Activated CD8-positive, alpha-beta T cell treated with anti-CD3 and anti-CD28 coated beads, Interleukin-2, amount 10 ng/mL, durations not matched to agents 7 days and 5 days (primary cell): ENCODE measurements at regions not wholly inside any gene's neighbourhood (a gene's known extent, or its start where the extent isn't known, plus 50 kb on each side); places are given as distances from the start of the nearest gene placed in this dataset.
"Not testable (repeated sequence)": the region's sequence is repeated elsewhere in the genome, so short reads cannot be mapped to it uniquely, and the experiment has no call there.

Source experiments
- ATAC-seq: fragments of 150-1000 bp; cut with Tn5 transposase; one replicate; pipeline ENCODE4 v1.10.0; 2021; ENCODE audit warnings: moderate library complexity
- CTCF ChIA-PET: fragments of 350-600 bp; sonication (Branson Sonifier 250); formaldehyde crosslinking; loops from one replicate; lab custom pipeline; 2021; ENCODE audit warnings: antibody characterized with exemption; lab: Charles Lee
- POLR2A ChIA-PET: fragments of 350-600 bp; sonication (Branson Sonifier 250); formaldehyde crosslinking; loops from one replicate; lab custom pipeline; 2021; ENCODE audit warnings: antibody characterized with exemption; lab: Charles Lee
- DNase-seq: peaks from one replicate; pipeline ENCODE4 v3.0.0-alpha.2; 2020
- H3K27ac Mint-ChIP-seq: one replicate; pipeline ENCODE4 v1.8.0; 2021; ENCODE audit warnings: mild to moderate bottlenecking, mixed read lengths
- H3K27me3 Mint-ChIP-seq: one replicate; pipeline ENCODE4 v1.8.0; 2021; ENCODE audit warnings: low read depth, mixed read lengths
- H3K36me3 Mint-ChIP-seq: one replicate; pipeline ENCODE4 v1.8.0; 2021; ENCODE audit warnings: low read depth, mixed read lengths
- H3K4me1 Mint-ChIP-seq: one replicate; pipeline ENCODE4 v1.8.0; 2021; ENCODE audit warnings: low read depth, mixed read lengths
- H3K4me3 Mint-ChIP-seq: one replicate; pipeline ENCODE4 v1.8.0; 2021; ENCODE audit warnings: mild to moderate bottlenecking, mixed read lengths
- H3K9me3 Mint-ChIP-seq: one replicate; pipeline ENCODE4 v1.8.0; 2022; ENCODE audit warnings: mixed read lengths; ENCODE audit not compliant: insufficient read depth

GRCh38 chr18:73118121-73118816, 250.5 kb upstream of the NETO1 start:
- H3K4me1 Mint-ChIP-seq = no peaks in the 10 kb centered on the region
- peaks cover 4% of the 10 kb centered on the region for H3K9me3 Mint-ChIP-seq
- no peak overlapping the region for H3K27ac Mint-ChIP-seq
- no peaks in the 10 kb centered on the region for H3K36me3 Mint-ChIP-seq
- no peak overlapping the region for H3K4me3 Mint-ChIP-seq
- CTCF ChIA-PET = no interaction called here
- DNase-seq (no peak), ATAC-seq (no peak)
- POLR2A ChIA-PET = no interaction called here
- H3K27me3 Mint-ChIP-seq = no peaks in the 10 kb centered on the region

GRCh38 chr18:73110307-73110706, 242.5 kb upstream of the NETO1 start:
- H3K4me1 Mint-ChIP-seq = no peaks in the 10 kb centered on the region
- no peak overlapping the region for H3K4me3 Mint-ChIP-seq
- H3K36me3 Mint-ChIP-seq = no peaks in the 10 kb centered on the region
- ChIA-PET POLR2A (no interaction called here), CTCF (no interaction called here)
- DNase-seq (no peak), ATAC-seq (no peak)
- peaks cover 4% of the 10 kb centered on the region for H3K9me3 Mint-ChIP-seq
- H3K27ac Mint-ChIP-seq = no peak overlapping the region
- no peaks in the 10 kb centered on the region for H3K27me3 Mint-ChIP-seq

GRCh38 chr18:73101977-73102376, 234.2 kb upstream of the NETO1 start:
- H3K4me1 Mint-ChIP-seq = no peaks in the 10 kb centered on the region
- no peaks in the 10 kb centered on the region for H3K36me3 Mint-ChIP-seq
- ChIA-PET CTCF (no interaction called here), POLR2A (no interaction called here)
- ATAC-seq = no peak
- no peak overlapping the region for H3K27ac Mint-ChIP-seq
- H3K9me3 Mint-ChIP-seq = peaks cover 13% of the 10 kb centered on the region
- DNase-seq = no peak
- no peaks in the 10 kb centered on the region for H3K27me3 Mint-ChIP-seq
- no peak overlapping the region for H3K4me3 Mint-ChIP-seq

- H3K27ac Mint-ChIP-seq, H3K4me3 Mint-ChIP-seq, CTCF ChIA-PET, H3K4me1 Mint-ChIP-seq, H3K27me3 Mint-ChIP-seq, ATAC-seq, POLR2A ChIA-PET, DNase-seq, H3K36me3 Mint-ChIP-seq: not testable (repeated sequence)
- peaks cover 16% of the 10 kb centered on the region for H3K9me3 Mint-ChIP-seq
Observed at GRCh38 chr18:73101491-73101890, 233.7 kb upstream of the NETO1 start.

GRCh38 chr18:73099759-73100158, 232.0 kb upstream of the NETO1 start:
- CTCF ChIA-PET = no interaction called here
- peaks cover 16% of the 10 kb centered on the region for H3K9me3 Mint-ChIP-seq
- no peak overlapping the region for H3K27ac Mint-ChIP-seq
- no peaks in the 10 kb centered on the region for H3K4me1 Mint-ChIP-seq
- no peaks in the 10 kb centered on the region for H3K27me3 Mint-ChIP-seq
- H3K4me3 Mint-ChIP-seq = no peak overlapping the region
- ATAC-seq = no peak
- no peaks in the 10 kb centered on the region for H3K36me3 Mint-ChIP-seq
- no peak for DNase-seq
- POLR2A ChIA-PET = no interaction called here

- DNase-seq (no peak), ATAC-seq (no peak)
- H3K27ac Mint-ChIP-seq = no peak overlapping the region
- peaks cover 14% of the 10 kb centered on the region for H3K9me3 Mint-ChIP-seq
- no peaks in the 10 kb centered on the region for H3K27me3 Mint-ChIP-seq
- no peaks in the 10 kb centered on the region for H3K36me3 Mint-ChIP-seq
- H3K4me1 Mint-ChIP-seq = no peaks in the 10 kb centered on the region
- ChIA-PET POLR2A (no interaction called here), CTCF (no interaction called here)
- no peak overlapping the region for H3K4me3 Mint-ChIP-seq
Observed at GRCh38 chr18:73093687-73094250, 226.0 kb upstream of the NETO1 start.

- POLR2A ChIA-PET = no interaction called here
- H3K27me3 Mint-ChIP-seq = no peaks in the 10 kb centered on the region
- no peak for ATAC-seq
Observed at GRCh38 chr18:73088445-73088844, 220.7 kb upstream of the NETO1 start.

GRCh38 chr18:73087282-73087977, 219.6 kb upstream of the NETO1 start:
- DNase-seq = no peak
- H3K4me3 Mint-ChIP-seq = no peak overlapping the region
- no peaks in the 10 kb centered on the region for H3K36me3 Mint-ChIP-seq
- no peaks in the 10 kb centered on the region for H3K27me3 Mint-ChIP-seq
- peaks cover under 1% of the 10 kb centered on the region for H3K9me3 Mint-ChIP-seq
- CTCF ChIA-PET = no interaction called here
- no peak for ATAC-seq
- POLR2A ChIA-PET = no interaction called here
- no peaks in the 10 kb centered on the region for H3K4me1 Mint-ChIP-seq
- no peak overlapping the region for H3K27ac Mint-ChIP-seq

More at GRCh38 chr18:73088445-73088844, 220.7 kb upstream of the NETO1 start:
- Mint-ChIP-seq H3K27ac (no peak overlapping the region), H3K4me1 (no peaks in the 10 kb centered on the region), H3K36me3 (no peaks in the 10 kb centered on the region), H3K4me3 (no peak overlapping the region), H3K9me3 (peaks cover 6% of the 10 kb centered on the region)
- no peak for DNase-seq
- CTCF ChIA-PET = no interaction called here

- H3K36me3 Mint-ChIP-seq = no peaks in the 10 kb centered on the region
- no peak overlapping the region for H3K4me3 Mint-ChIP-seq
- H3K27ac Mint-ChIP-seq = no peak overlapping the region
- H3K4me1 Mint-ChIP-seq = no peaks in the 10 kb centered on the region
- no peak for DNase-seq
- H3K9me3 Mint-ChIP-seq = peaks cover 6% of the 10 kb centered on the region
- ChIA-PET CTCF (no interaction called here), POLR2A (no interaction called here)
- ATAC-seq = no peak
- H3K27me3 Mint-ChIP-seq = no peaks in the 10 kb centered on the region
Observed at GRCh38 chr18:73079920-73080319, 212.1 kb upstream of the NETO1 start.

- ATAC-seq (no peak), DNase-seq (no peak)
- POLR2A ChIA-PET = no interaction called here
- Mint-ChIP-seq H3K27me3 (no peaks in the 10 kb centered on the region), H3K27ac (no peak overlapping the region), H3K36me3 (no peaks in the 10 kb centered on the region), H3K4me1 (no peaks in the 10 kb centered on the region), H3K4me3 (no peak overlapping the region), H3K9me3 (peaks cover 3% of the 10 kb centered on the region)
- CTCF ChIA-PET = no interaction called here
Observed at GRCh38 chr18:73060666-73061288, 193.0 kb upstream of the NETO1 start.

- H3K27me3 Mint-ChIP-seq = no peaks in the 10 kb centered on the region
- no peaks in the 10 kb centered on the region for H3K4me1 Mint-ChIP-seq
- CTCF ChIA-PET = no interaction called here
- no peaks in the 10 kb centered on the region for H3K36me3 Mint-ChIP-seq
- POLR2A ChIA-PET = no interaction called here
- ATAC-seq (no peak), DNase-seq (no peak)
- H3K9me3 Mint-ChIP-seq = peaks cover 3% of the 10 kb centered on the region
- no peak overlapping the region for H3K4me3 Mint-ChIP-seq
- no peak overlapping the region for H3K27ac Mint-ChIP-seq
Observed at GRCh38 chr18:73059280-73059679, 191.5 kb upstream of the NETO1 start.

- Mint-ChIP-seq H3K27ac (no peak overlapping the region), H3K36me3 (no peaks in the 10 kb centered on the region), H3K4me1 (no peaks in the 10 kb centered on the region), H3K27me3 (no peaks in the 10 kb centered on the region), H3K9me3 (peaks cover 17% of the 10 kb centered on the region), H3K4me3 (no peak overlapping the region)
- CTCF ChIA-PET = no interaction called here
- no peak for DNase-seq
- no peak for ATAC-seq
- POLR2A ChIA-PET = no interaction called here
Observed at GRCh38 chr18:73047688-73048087, 179.9 kb upstream of the NETO1 start.
